A673 (cell line): ENCODE measurements at regions not wholly inside any gene's neighbourhood (a gene's known extent, or its start where the extent isn't known, plus 50 kb on each side); places are given as distances from the start of the nearest gene placed in this dataset.

Source experiments
- BruUV-seq: library from RNA; stranded (reverse); fragments of 400-500 nt; replicated peaks from 2 replicates; lab custom pipeline; 2021; lab: Mats Ljungman, UMichigan
- CTCF ChIA-PET: fragments of 300-600 bp; sonication (Branson Sonifier 250); formaldehyde crosslinking; loops from one replicate; lab custom pipeline; 2022; ENCODE audit warnings: antibody characterized with exemption; lab: Charles Lee
- POLR2A ChIA-PET: fragments of 300-600 bp; sonication (Branson Sonifier 250); formaldehyde crosslinking; loops from one replicate; lab custom pipeline; 2022; ENCODE audit warnings: antibody characterized with exemption; ENCODE audit not compliant: low non-redundant PET; lab: Charles Lee
- DNase-seq: peaks from one replicate; pipeline ENCODE4 v3.0.0-alpha.2; 2015; ENCODE audit warnings: low spot score
- H3K27ac ChIP-seq: fragments of 200-600 bp; sonication (generic); 2 replicates; pipeline ENCODE4 v1.5.1; 2016; ENCODE audit warnings: mixed run types, low read depth, mild to moderate bottlenecking, mixed read lengths, antibody characterized with exemption, low read length; ENCODE audit not compliant: poor library complexity, severe bottlenecking
- H3K27me3 ChIP-seq: fragments of 200-600 bp; sonication (generic); replicated peaks from 2 replicates; pipeline ENCODE4 v1.6.1; 2017; ENCODE audit warnings: mixed run types, low read depth, mild to moderate bottlenecking, mixed read lengths, antibody characterized with exemption, low read length; ENCODE audit not compliant: insufficient read depth, poor library complexity
- H3K36me3 ChIP-seq: fragments of 200-600 bp; sonication (generic); 2 replicates; pipeline ENCODE4 v1.6.1; 2016; ENCODE audit warnings: mixed run types, mild to moderate bottlenecking, mixed read lengths, antibody characterized with exemption, low read length; ENCODE audit not compliant: insufficient read depth, poor library complexity, severe bottlenecking
- H3K4me1 ChIP-seq: fragments of 200-600 bp; sonication (generic); 2 replicates; pipeline ENCODE4 v1.6.1; 2017; ENCODE audit warnings: mixed run types, mild to moderate bottlenecking, mixed read lengths, antibody characterized with exemption, low read length; ENCODE audit not compliant: insufficient read depth, poor library complexity, severe bottlenecking
- H3K4me3 ChIP-seq: fragments of 200-600 bp; sonication (generic); 2 replicates; pipeline ENCODE4 v1.5.1; 2016; ENCODE audit warnings: low read depth, mixed run types, mild to moderate bottlenecking, mixed read lengths, low read length; ENCODE audit not compliant: poor library complexity, severe bottlenecking
- H3K9me3 ChIP-seq: fragments of 200-600 bp; sonication (generic); 2 replicates; pipeline ENCODE4 v1.6.1; 2016; ENCODE audit warnings: mixed run types, low read depth, mild to moderate bottlenecking, mixed read lengths, antibody characterized with exemption, low read length; ENCODE audit not compliant: poor library complexity, severe bottlenecking
- CTCF ChIP-seq: fragments of 300-800, 200-600 bp; sonication (generic); conservative IDR thresholded peaks from 2 replicates; pipeline ENCODE4 v1.5.1; 2017; ENCODE audit warnings: low read depth, mild to moderate bottlenecking, antibody characterized with exemption, low read length, moderate library complexity, mixed read lengths
- EZH2 ChIP-seq: fragments of 200-600 bp; sonication (generic); IDR thresholded peaks from 2 replicates; pipeline ENCODE4 v1.6.1; 2017; ENCODE audit warnings: borderline replicate concordance, low read depth, mild to moderate bottlenecking, mixed read lengths, antibody characterized with exemption, low read length; ENCODE audit not compliant: poor library complexity, severe bottlenecking
- intact Hi-C: fragments of 100-400 bp; cut with micrococcal nuclease; formaldehyde crosslinking; loops from one replicate; pipeline ENCODE4 v1.10.0; 2022; ENCODE audit not compliant: unreplicated experiment

GRCh38 chr1:5466487-5466886 is 525.7 kb downstream of the NPHP4 start:
- BruUV-seq: no TSS peak
- intact Hi-C loops: no loop called here
- H3K4me3 ChIP-seq: no peak overlapping the region
- H3K4me1 ChIP-seq: no peaks in the 10 kb centered on the region
- no peak for TF ChIP-seq CTCF
- TF ChIP-seq EZH2: no peak
- POLR2A ChIA-PET: no interaction called here
- no peak overlapping the region for H3K27ac ChIP-seq
- no peak for DNase-seq
- H3K27me3 ChIP-seq: no peaks in the 10 kb centered on the region
- no peaks in the 10 kb centered on the region for H3K9me3 ChIP-seq
- CTCF ChIA-PET: no interaction called here
- H3K36me3 ChIP-seq: no peaks in the 10 kb centered on the region

- intact Hi-C loops: no loop called here
- no peak for TF ChIP-seq EZH2
- TF ChIP-seq CTCF: no peak
- H3K27ac ChIP-seq: no peak overlapping the region
- no peak overlapping the region for H3K4me3 ChIP-seq
- H3K27me3 ChIP-seq: no peaks in the 10 kb centered on the region
- no peak for DNase-seq
- no peaks in the 10 kb centered on the region for H3K9me3 ChIP-seq
- BruUV-seq: no TSS peak
- H3K4me1 ChIP-seq: no peaks in the 10 kb centered on the region
- H3K36me3 ChIP-seq: no peaks in the 10 kb centered on the region
- CTCF ChIA-PET: no interaction called here
- POLR2A ChIA-PET: no interaction called here
These were observed 526.9 kb downstream of the NPHP4 start for GRCh38 chr1:5465281-5465711.

- ChIA-PET CTCF (no interaction called here), POLR2A (no interaction called here)
- H3K9me3 ChIP-seq: no peaks in the 10 kb centered on the region
- no peaks in the 10 kb centered on the region for H3K36me3 ChIP-seq
- intact Hi-C loops: no loop called here
- TF ChIP-seq EZH2: no peak
- TF ChIP-seq CTCF: no peak
- no peak overlapping the region for H3K27ac ChIP-seq
- no TSS peak for BruUV-seq
- H3K27me3 ChIP-seq: no peaks in the 10 kb centered on the region
- no peak overlapping the region for H3K4me3 ChIP-seq
- no peaks in the 10 kb centered on the region for H3K4me1 ChIP-seq
- DNase-seq: no peak
These were observed 527.9 kb downstream of the NPHP4 start for GRCh38 chr1:5464366-5464765.
